RWPE1 (cell line): ENCODE measurements at regions not wholly inside any gene's neighbourhood (a gene's known extent, or its start where the extent isn't known, plus 50 kb on each side); places are given as distances from the start of the nearest gene placed in this dataset.

Source experiments
- CTCF ChIA-PET: fragments of 350-600 bp; sonication (Branson Sonifier 250); formaldehyde crosslinking; extraction: SDS; loops from one replicate; lab custom pipeline; 2021; lab: Yijun Ruan, JAX
- POLR2A ChIA-PET: fragments of 400-600 bp; formaldehyde crosslinking; extraction: SDS; loops from one replicate; lab custom pipeline; 2020; ENCODE audit warnings: antibody characterized with exemption; ENCODE audit not compliant: low non-redundant PET; lab: Yijun Ruan, JAX
- DNase-seq: peaks from one replicate; pipeline ENCODE4 v3.0.0; 2012; ENCODE audit warnings: low spot score
- H3K27ac ChIP-seq: fragments of 450-650 bp; 2 replicates; pipeline ENCODE4 v1.5.1; 2017
- CTCF ChIP-seq: fragments of 450-650 bp; conservative IDR thresholded peaks from 2 replicates; pipeline ENCODE4 v1.5.1; 2017; ENCODE audit warnings: low read depth, mild to moderate bottlenecking

- ChIA-PET POLR2A (no interaction called here), CTCF (no interaction called here)
- no peak overlapping the region for H3K27ac ChIP-seq
- DNase-seq = no peak
- no peak for TF ChIP-seq CTCF
Measured at GRCh38 chr4:12403175-12403574, 974.5 kb upstream of the HS3ST1 start.

GRCh38 chr4:12399781-12400180 lies 971.1 kb upstream of the HS3ST1 start:
- DNase-seq = no peak
- TF ChIP-seq CTCF = no peak
- ChIA-PET POLR2A (no interaction called here), CTCF (interaction anchor here (0.7 kb wide), 1 partner anchor 52 kb away, joined by 3 read pairs; no protein-coding TSS in a partner anchor)
- no peak overlapping the region for H3K27ac ChIP-seq

- ChIA-PET CTCF (interaction anchor here (0.7 kb wide), 1 partner anchor 12 kb away, joined by 4 read pairs; no protein-coding TSS in a partner anchor), POLR2A (no interaction called here)
- H3K27ac ChIP-seq = no peak overlapping the region
- DNase-seq = no peak
- TF ChIP-seq CTCF = no peak
Measured at GRCh38 chr4:12393631-12394262, 965.1 kb upstream of the HS3ST1 start.

- no peak for TF ChIP-seq CTCF
- CTCF ChIA-PET = no interaction called here
- POLR2A ChIA-PET = no interaction called here
- H3K27ac ChIP-seq = no peak overlapping the region
- no peak for DNase-seq
Measured at GRCh38 chr4:12389604-12390003, 960.9 kb upstream of the HS3ST1 start.

GRCh38 chr4:12382567-12382966 lies 953.9 kb upstream of the HS3ST1 start:
- TF ChIP-seq CTCF = no peak
- no peak overlapping the region for H3K27ac ChIP-seq
- POLR2A ChIA-PET = no interaction called here
- DNase-seq = no peak
- CTCF ChIA-PET = no interaction called here

- H3K27ac ChIP-seq = no peak overlapping the region
- ChIA-PET CTCF (no interaction called here), POLR2A (no interaction called here)
- no peak for DNase-seq
- TF ChIP-seq CTCF = no peak
Measured at GRCh38 chr4:12379191-12379590, 950.5 kb upstream of the HS3ST1 start.
